WI38 (cell line): ENCODE measurements at regions not wholly inside any gene's neighbourhood (a gene's known extent, or its start where the extent isn't known, plus 50 kb on each side); places are given as distances from the start of the nearest gene placed in this dataset.

ENCODE experiments used
- H3K4me3 ChIP-seq: 2 replicates; pipeline ENCODE4 v1.5.1; 2011; ENCODE audit warnings: low read depth, mild to moderate bottlenecking, control low read depth, low read length
- TF ChIP-seq, protein P1 (sequence below): IDR thresholded peaks from 2 replicates; pipeline ENCODE4 v1.5.1; 2012; ENCODE audit warnings: low read depth, mild to moderate bottlenecking, control low read depth, low read length

DNA sequence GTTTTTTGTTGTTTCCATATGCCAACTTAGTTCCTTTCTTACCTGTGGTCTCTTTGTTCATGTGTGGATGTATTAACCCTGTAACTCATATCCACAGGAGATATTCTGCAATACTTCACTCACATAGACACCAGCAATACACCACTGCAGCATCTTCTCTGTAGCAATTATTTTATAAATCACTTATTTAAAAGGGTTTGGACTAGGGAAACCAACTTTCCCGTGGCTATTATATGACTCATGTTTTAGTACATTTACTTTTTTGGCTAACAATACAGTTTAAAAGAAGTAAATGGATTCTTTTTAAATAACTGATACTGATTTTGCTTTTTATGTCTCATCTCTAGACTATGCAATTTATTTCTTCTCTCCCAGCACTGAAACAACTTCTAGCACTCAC lies 488.9 kb downstream of the MBD2 start:
- H3K4me3 ChIP-seq, result no peak overlapping the region
- TF ChIP-seq, protein P1, sequence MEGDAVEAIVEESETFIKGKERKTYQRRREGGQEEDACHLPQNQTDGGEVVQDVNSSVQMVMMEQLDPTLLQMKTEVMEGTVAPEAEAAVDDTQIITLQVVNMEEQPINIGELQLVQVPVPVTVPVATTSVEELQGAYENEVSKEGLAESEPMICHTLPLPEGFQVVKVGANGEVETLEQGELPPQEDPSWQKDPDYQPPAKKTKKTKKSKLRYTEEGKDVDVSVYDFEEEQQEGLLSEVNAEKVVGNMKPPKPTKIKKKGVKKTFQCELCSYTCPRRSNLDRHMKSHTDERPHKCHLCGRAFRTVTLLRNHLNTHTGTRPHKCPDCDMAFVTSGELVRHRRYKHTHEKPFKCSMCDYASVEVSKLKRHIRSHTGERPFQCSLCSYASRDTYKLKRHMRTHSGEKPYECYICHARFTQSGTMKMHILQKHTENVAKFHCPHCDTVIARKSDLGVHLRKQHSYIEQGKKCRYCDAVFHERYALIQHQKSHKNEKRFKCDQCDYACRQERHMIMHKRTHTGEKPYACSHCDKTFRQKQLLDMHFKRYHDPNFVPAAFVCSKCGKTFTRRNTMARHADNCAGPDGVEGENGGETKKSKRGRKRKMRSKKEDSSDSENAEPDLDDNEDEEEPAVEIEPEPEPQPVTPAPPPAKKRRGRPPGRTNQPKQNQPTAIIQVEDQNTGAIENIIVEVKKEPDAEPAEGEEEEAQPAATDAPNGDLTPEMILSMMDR, result no peak

DNA sequence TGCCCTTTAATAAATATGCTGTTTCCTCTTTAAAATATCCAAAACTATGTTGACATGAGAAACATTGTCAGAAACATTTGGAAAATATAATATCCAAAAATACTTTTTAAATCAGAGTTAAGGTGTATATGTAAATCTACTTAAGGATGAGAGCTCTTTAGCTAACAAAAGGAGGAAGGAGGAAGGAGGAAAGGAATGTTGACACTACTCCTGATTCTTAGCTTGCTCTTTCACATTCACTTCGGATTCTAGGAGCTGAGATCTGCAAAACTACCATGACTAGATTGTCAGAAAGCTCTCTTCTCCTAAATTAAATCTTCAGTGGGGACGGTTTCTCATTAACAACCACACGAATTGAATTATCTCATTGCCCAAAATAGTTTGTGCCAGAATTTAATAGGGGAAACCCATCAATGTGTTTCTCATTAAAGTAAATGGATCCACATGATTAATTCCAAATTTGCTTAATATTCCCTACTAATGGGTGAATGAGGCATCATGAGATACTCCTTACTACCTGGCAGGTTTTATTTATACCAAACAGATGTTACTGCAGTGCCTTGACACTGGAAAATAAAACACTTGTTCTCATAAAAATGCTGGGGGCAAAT lies 509.1 kb downstream of the MBD2 start:
- no peak overlapping the region for H3K4me3 ChIP-seq
- TF ChIP-seq, protein P1, result no peak

DNA sequence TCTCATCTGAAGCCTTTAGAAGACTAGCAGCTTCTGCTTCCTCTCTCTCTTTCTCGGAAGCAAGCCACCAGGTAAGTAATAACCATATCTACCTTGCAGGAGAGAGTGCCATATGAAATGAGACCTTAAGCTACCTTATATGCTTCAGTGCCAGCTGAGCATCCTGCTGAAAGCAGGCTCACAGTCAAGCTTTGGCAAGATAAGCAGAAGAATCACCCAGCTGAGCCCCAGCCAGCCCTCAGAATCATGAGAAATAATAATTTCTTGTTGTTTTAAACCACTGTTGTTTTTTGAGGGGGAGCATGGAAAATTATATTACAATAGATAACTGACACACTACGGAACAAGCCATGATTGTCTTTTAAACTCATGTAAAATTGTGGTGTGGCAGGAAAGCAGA lies 514.4 kb downstream of the MBD2 start:
- TF ChIP-seq, protein P1, result no peak
- H3K4me3 ChIP-seq, result no peak overlapping the region

- H3K4me3 ChIP-seq, result no peak overlapping the region
- TF ChIP-seq, protein P1, result no peak
Observed at GRCh38 chr18:53702480-53702879, 522.0 kb downstream of the MBD2 start.

GRCh38 chr18:53701697-53702096 lies 522.8 kb downstream of the MBD2 start:
- TF ChIP-seq, protein P1, result no peak
- no peak overlapping the region for H3K4me3 ChIP-seq

GRCh38 chr18:53698907-53699306 lies 525.6 kb downstream of the MBD2 start:
- TF ChIP-seq, protein P1, result no peak
- H3K4me3 ChIP-seq, result no peak overlapping the region

DNA sequence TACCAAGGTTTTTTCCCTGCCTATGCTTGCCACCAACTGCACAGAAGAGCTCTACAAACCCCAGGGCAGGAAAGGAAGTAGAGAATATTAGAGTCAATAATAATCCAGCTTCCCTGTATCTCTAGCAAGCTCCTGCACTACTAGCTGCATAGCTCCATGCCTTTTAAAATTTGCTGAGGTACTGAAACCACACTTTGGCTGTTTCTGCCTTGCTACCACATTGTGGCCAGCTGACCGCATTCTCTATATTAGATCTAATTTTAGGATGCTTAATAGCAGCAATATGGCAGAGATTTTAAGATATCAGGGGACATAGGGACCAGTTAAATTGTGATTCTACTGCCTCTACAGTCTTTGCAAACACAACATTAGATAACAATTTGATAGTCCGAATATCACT lies 534.6 kb downstream of the MBD2 start:
- no peak overlapping the region for H3K4me3 ChIP-seq
- TF ChIP-seq, protein P1, result no peak
